ENCODE measurements at regions not wholly inside any gene's neighbourhood (a gene's known extent, or its start where the extent isn't known, plus 50 kb on each side); places are given as distances from the start of the nearest gene placed in this dataset.

- TF ChIP-seq CTCF (IDR thresholded peaks at IDR 0.05 in 8 of 11, conservative IDR thresholded peaks at IDR 0.05 in 3 of 11) = no peak
- TF ChIP-seq POLR2AphosphoS5 (IDR thresholded peaks at IDR 0.05) = no peak
- TF ChIP-seq POLR2A (IDR thresholded peaks at IDR 0.05) = no peak
Observed at GRCh38 chr3:184656458-184656828, 55.4 kb downstream of the MAGEF1 start.

All from spleen (tissue), 7 donors.